ENCODE measurements at regions not wholly inside any gene's neighbourhood (a gene's known extent, or its start where the extent isn't known, plus 50 kb on each side); places are given as distances from the start of the nearest gene placed in this dataset.

DNA sequence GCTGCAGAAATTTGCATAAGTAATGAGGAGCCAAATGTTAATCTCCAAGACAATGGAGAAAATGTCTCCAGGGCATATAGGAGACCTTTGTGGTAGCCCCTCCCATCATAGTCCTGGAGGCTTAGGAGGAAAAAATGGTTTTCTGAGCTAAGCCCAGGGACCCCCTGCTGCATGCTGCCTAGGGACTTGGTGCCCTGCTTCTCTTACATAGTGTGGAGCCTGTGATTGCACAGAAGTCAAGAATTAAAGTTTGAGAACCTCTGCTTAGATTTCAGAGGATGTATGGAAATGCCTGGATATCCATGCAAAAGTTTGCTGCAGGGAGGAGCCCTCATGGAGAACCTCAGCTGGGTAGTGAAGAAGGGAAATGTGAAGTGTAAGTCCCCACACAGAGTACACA is 379.4 kb upstream of the TACR3 start:
- no peak for TF ChIP-seq CTCF (IDR thresholded peaks at IDR 0.05)
- no peak for TF ChIP-seq POLR2A (IDR thresholded peaks at IDR 0.05)
